ENCODE measurements at regions not wholly inside any gene's neighbourhood (a gene's known extent, or its start where the extent isn't known, plus 50 kb on each side); places are given as distances from the start of the nearest gene placed in this dataset.
"Not testable (repeated sequence)": the region's sequence is repeated elsewhere in the genome, so short reads cannot be mapped to it uniquely, and the experiment has no call there.

GRCh38 chr1:105270966-105271365 lies 1521.3 kb downstream of the AMY1C start:
- no peak overlapping the region for H3K27ac ChIP-seq (ENCODE audit: low read length)
- H3K4me1 ChIP-seq (ENCODE audit: insufficient read depth, low read length): 0 out of 2 replicates have a peak, but pooled peaks cover 3% of the 10 kb centered on the region
- H3K4me3 ChIP-seq (ENCODE audit: low read depth in 1 of 2, low read length in 2 of 2): no peak overlapping the region
- DNase-seq: no peak
- H3K36me3 ChIP-seq (ENCODE audit: insufficient read depth, low read length): no peaks in the 10 kb centered on the region
- no peak for TF ChIP-seq EZH2 (IDR thresholded peaks at IDR 0.05; ENCODE audit: borderline replicate concordance, low read depth, low read length, severe bottlenecking)
- TF ChIP-seq, protein P1, sequence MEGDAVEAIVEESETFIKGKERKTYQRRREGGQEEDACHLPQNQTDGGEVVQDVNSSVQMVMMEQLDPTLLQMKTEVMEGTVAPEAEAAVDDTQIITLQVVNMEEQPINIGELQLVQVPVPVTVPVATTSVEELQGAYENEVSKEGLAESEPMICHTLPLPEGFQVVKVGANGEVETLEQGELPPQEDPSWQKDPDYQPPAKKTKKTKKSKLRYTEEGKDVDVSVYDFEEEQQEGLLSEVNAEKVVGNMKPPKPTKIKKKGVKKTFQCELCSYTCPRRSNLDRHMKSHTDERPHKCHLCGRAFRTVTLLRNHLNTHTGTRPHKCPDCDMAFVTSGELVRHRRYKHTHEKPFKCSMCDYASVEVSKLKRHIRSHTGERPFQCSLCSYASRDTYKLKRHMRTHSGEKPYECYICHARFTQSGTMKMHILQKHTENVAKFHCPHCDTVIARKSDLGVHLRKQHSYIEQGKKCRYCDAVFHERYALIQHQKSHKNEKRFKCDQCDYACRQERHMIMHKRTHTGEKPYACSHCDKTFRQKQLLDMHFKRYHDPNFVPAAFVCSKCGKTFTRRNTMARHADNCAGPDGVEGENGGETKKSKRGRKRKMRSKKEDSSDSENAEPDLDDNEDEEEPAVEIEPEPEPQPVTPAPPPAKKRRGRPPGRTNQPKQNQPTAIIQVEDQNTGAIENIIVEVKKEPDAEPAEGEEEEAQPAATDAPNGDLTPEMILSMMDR (IDR thresholded peaks at IDR 0.05; ENCODE audit: borderline replicate concordance, extremely low read depth, low read length, poor library complexity, severe bottlenecking): no peak
- no peak overlapping the region for H2AFZ ChIP-seq (ENCODE audit: low read depth, low read length)
- no peaks in the 10 kb centered on the region for H3K9me3 ChIP-seq (ENCODE audit: insufficient read depth, low read length, severe bottlenecking)
- H3K9ac ChIP-seq (ENCODE audit: low read depth, low read length): no peak overlapping the region
- ATAC-seq (ENCODE audit: insufficient read depth, low read depth): no peak
- H3K79me2 ChIP-seq (ENCODE audit: insufficient read depth, low read length): no peaks in the 10 kb centered on the region
- H3K4me2 ChIP-seq (ENCODE audit: insufficient read depth, low read length): no peak overlapping the region
- no peaks in the 10 kb centered on the region for H3K27me3 ChIP-seq (ENCODE audit: insufficient read depth, low read length, poor library complexity)
- no peaks in the 10 kb centered on the region for H4K20me1 ChIP-seq (ENCODE audit: insufficient read depth, low read length)

DNA sequence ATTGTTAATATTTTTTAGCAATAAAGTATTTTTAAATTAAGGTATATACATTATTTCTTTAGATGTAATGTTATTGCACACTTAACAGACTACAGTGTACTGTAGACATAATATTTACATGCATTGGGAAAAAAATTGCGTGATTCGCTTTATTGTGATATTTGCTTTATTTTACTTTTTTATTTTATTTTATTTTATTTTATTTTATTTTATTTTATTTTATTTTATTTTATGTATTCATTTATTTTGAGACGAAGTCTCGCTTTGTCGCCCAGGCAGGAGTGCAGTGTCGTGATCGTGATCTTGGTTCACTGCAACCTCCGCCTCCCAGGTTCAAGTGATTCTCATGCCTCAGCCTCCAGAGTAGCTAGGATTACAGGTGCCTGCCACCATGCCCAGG lies 1522.7 kb downstream of the AMY1C start:
- H4K20me1 ChIP-seq (ENCODE audit: insufficient read depth, low read length); H3K27me3 ChIP-seq (ENCODE audit: insufficient read depth, low read length, poor library complexity); H3K9me3 ChIP-seq (ENCODE audit: insufficient read depth, low read length, severe bottlenecking); DNase-seq; H3K4me2 ChIP-seq (ENCODE audit: insufficient read depth, low read length); H3K4me1 ChIP-seq (ENCODE audit: insufficient read depth, low read length); ATAC-seq (ENCODE audit: insufficient read depth, low read depth); H3K27ac ChIP-seq (ENCODE audit: low read length); H3K36me3 ChIP-seq (ENCODE audit: insufficient read depth, low read length); H3K9ac ChIP-seq (ENCODE audit: low read depth, low read length); H3K79me2 ChIP-seq (ENCODE audit: insufficient read depth, low read length); H2AFZ ChIP-seq (ENCODE audit: low read depth, low read length); H3K4me3 ChIP-seq (ENCODE audit: low read depth in 1 of 2, low read length in 2 of 2): not testable (repeated sequence)

DNA sequence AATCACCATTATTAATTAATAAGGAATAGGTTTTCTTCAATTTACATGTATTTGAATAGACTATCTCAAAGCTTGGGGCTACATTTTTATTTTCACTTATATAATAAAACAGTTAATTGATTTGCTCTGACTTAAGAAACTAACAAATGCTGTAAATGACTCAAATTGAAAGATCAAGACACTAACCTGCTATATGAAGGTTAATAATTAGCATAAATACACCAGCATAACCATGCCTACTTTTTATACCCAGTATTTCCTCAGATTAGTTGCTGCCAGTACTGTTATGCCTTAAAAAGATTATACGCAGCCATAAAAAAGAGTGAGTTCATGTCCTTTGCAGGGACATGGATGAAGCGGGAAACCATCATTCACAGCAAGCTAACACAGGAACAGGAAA lies 1545.1 kb downstream of the AMY1C start:
- Histone ChIP-seq H3K4me2 (ENCODE audit: insufficient read depth, low read length) (no peak overlapping the region), H3K4me1 (ENCODE audit: insufficient read depth, low read length) (no peaks in the 10 kb centered on the region), H4K20me1 (ENCODE audit: insufficient read depth, low read length) (no peaks in the 10 kb centered on the region), H3K27ac (ENCODE audit: low read length) (no peak overlapping the region), H3K36me3 (ENCODE audit: insufficient read depth, low read length) (no peaks in the 10 kb centered on the region), H3K27me3 (ENCODE audit: insufficient read depth, low read length, poor library complexity) (no peaks in the 10 kb centered on the region), H3K4me3 (ENCODE audit: low read depth in 1 of 2, low read length in 2 of 2) (no peak overlapping the region), H2AFZ (ENCODE audit: low read depth, low read length) (no peak overlapping the region), H3K9ac (ENCODE audit: low read depth, low read length) (no peak overlapping the region), H3K79me2 (ENCODE audit: insufficient read depth, low read length) (no peaks in the 10 kb centered on the region), H3K9me3 (ENCODE audit: insufficient read depth, low read length, severe bottlenecking) (no peaks in the 10 kb centered on the region)
- DNase-seq: no peak
- TF ChIP-seq EZH2 (IDR thresholded peaks at IDR 0.05; ENCODE audit: borderline replicate concordance, low read depth, low read length, severe bottlenecking): no peak
- TF ChIP-seq, protein P1 (IDR thresholded peaks at IDR 0.05; ENCODE audit: borderline replicate concordance, extremely low read depth, low read length, poor library complexity, severe bottlenecking): no peak
- no peak for ATAC-seq (ENCODE audit: insufficient read depth, low read depth)

DNA sequence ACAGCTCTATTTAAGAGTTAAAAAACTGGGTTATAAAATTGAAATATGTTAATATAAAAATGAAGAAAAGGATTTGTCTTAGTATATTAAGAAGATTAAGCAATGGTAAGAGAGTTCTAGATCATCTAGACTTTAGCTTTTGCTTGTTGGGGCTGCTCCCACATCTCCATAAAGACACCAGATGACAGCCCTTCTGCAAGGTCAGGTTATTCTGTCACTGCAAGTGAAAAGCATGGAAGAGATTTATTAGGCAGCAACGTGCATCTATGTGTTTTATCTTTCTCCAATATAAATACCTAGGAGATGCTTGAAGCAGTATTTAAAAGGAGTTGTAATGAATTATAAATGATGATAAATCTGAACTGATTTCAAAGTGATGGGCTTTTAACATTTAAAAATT lies 1560.4 kb downstream of the AMY1C start:
- H3K4me2 ChIP-seq (ENCODE audit: insufficient read depth, low read length): no peak overlapping the region
- no peaks in the 10 kb centered on the region for H4K20me1 ChIP-seq (ENCODE audit: insufficient read depth, low read length)
- no peaks in the 10 kb centered on the region for H3K4me1 ChIP-seq (ENCODE audit: insufficient read depth, low read length)
- H2AFZ ChIP-seq (ENCODE audit: low read depth, low read length): no peak overlapping the region
- no peaks in the 10 kb centered on the region for H3K79me2 ChIP-seq (ENCODE audit: insufficient read depth, low read length)
- no peaks in the 10 kb centered on the region for H3K27me3 ChIP-seq (ENCODE audit: insufficient read depth, low read length, poor library complexity)
- H3K27ac ChIP-seq (ENCODE audit: low read length): no peak overlapping the region
- no peak overlapping the region for H3K9ac ChIP-seq (ENCODE audit: low read depth, low read length)
- DNase-seq (no peak), ATAC-seq (ENCODE audit: insufficient read depth, low read depth) (no peak)
- no peaks in the 10 kb centered on the region for H3K36me3 ChIP-seq (ENCODE audit: insufficient read depth, low read length)
- no peak overlapping the region for H3K4me3 ChIP-seq (ENCODE audit: low read depth in 1 of 2, low read length in 2 of 2)
- no peaks in the 10 kb centered on the region for H3K9me3 ChIP-seq (ENCODE audit: insufficient read depth, low read length, severe bottlenecking)
- no peak for TF ChIP-seq EZH2 (IDR thresholded peaks at IDR 0.05; ENCODE audit: borderline replicate concordance, low read depth, low read length, severe bottlenecking)
- TF ChIP-seq, protein P1 (IDR thresholded peaks at IDR 0.05; ENCODE audit: borderline replicate concordance, extremely low read depth, low read length, poor library complexity, severe bottlenecking): no peak
